GM23338 (cell line): ENCODE measurements at regions not wholly inside any gene's neighbourhood (a gene's known extent, or its start where the extent isn't known, plus 50 kb on each side); places are given as distances from the start of the nearest gene placed in this dataset.

ENCODE experiments used
- ATAC-seq: fragments of 200-7000 bp; cut with Tn5 transposase; 3 replicates; pipeline ENCODE4 v1.9.1; 2020
- DNase-seq: peaks from one replicate; pipeline ENCODE4 v3.0.0-alpha.2; 2015; ENCODE audit warnings: low spot score
- H2AFZ ChIP-seq: fragments of 200-600 bp; sonication (generic); 2 replicates; pipeline ENCODE4 v1.8.0; 2016; ENCODE audit warnings: antibody characterized with exemption, mild to moderate bottlenecking, moderate library complexity
- H3F3A ChIP-seq: fragments of 200-600 bp; sonication (generic); replicated peaks from 2 replicates; pipeline ENCODE4 v1.8.0; 2017; ENCODE audit warnings: antibody characterized with exemption, mixed run types, low read depth
- H3K27ac ChIP-seq: fragments of 200-600 bp; sonication (generic); 2 replicates; pipeline ENCODE4 v1.6.1; 2016; ENCODE audit warnings: low read depth
- H3K27me3 ChIP-seq: fragments of 200-600 bp; sonication (generic); 2 replicates; pipeline ENCODE4 v1.8.0; 2016; ENCODE audit warnings: mild to moderate bottlenecking, mixed run types, moderate library complexity; ENCODE audit not compliant: insufficient read depth
- H3K36me3 ChIP-seq: fragments of 200-600 bp; sonication (generic); 2 replicates; pipeline ENCODE4 v1.8.0; 2016; ENCODE audit warnings: mild to moderate bottlenecking; ENCODE audit not compliant: insufficient read depth
- H3K4me1 ChIP-seq: fragments of 200-600 bp; sonication (generic); 2 replicates; pipeline ENCODE4 v1.8.0; 2016; ENCODE audit warnings: mild to moderate bottlenecking, moderate library complexity; ENCODE audit not compliant: insufficient read depth
- H3K4me2 ChIP-seq: fragments of 200-600 bp; sonication (generic); 2 replicates; pipeline ENCODE4 v1.7.1; 2017; ENCODE audit warnings: mixed run types
- H3K4me3 ChIP-seq: fragments of 200-600 bp; sonication (generic); 2 replicates; pipeline ENCODE4 v1.6.1; 2016; ENCODE audit warnings: mixed run types
- H3K79me2 ChIP-seq: fragments of 200-600 bp; sonication (generic); replicated peaks from 2 replicates; pipeline ENCODE4 v1.8.0; 2017; ENCODE audit warnings: mild to moderate bottlenecking; ENCODE audit not compliant: insufficient read depth
- H3K9me2 ChIP-seq: fragments of 200-600 bp; sonication (generic); 2 replicates; pipeline ENCODE4 v1.8.0; 2017; ENCODE audit not compliant: insufficient read depth
- H4K20me1 ChIP-seq: fragments of 200-600 bp; sonication (generic); replicated peaks from 2 replicates; pipeline ENCODE4 v1.8.0; 2017; ENCODE audit warnings: mild to moderate bottlenecking; ENCODE audit not compliant: insufficient read depth
- H3K27ac Mint-ChIP-seq: 2 replicates; pipeline ENCODE4 v1.8.0; 2020; ENCODE audit warnings: inconsistent platforms, mild to moderate bottlenecking, moderate library complexity, mixed read lengths
- H3K27me3 Mint-ChIP-seq: 3 replicates; pipeline ENCODE4 v1.8.0; 2022; ENCODE audit warnings: low read depth, mild to moderate bottlenecking, moderate library complexity, mixed read lengths, inconsistent platforms; ENCODE audit not compliant: insufficient read depth, poor library complexity
- H3K36me3 Mint-ChIP-seq: 3 replicates; pipeline ENCODE4 v1.8.0; 2021; ENCODE audit warnings: low read depth, mild to moderate bottlenecking, inconsistent platforms, moderate library complexity, mixed read lengths
- H3K4me1 Mint-ChIP-seq: 3 replicates; pipeline ENCODE4 v1.8.0; 2020; ENCODE audit warnings: mild to moderate bottlenecking, inconsistent platforms, mixed read lengths
- H3K4me3 Mint-ChIP-seq: 3 replicates; pipeline ENCODE4 v1.8.0; 2021; ENCODE audit warnings: moderate library complexity, mild to moderate bottlenecking, inconsistent platforms, mixed read lengths
- H3K9me3 Mint-ChIP-seq: 3 replicates; pipeline ENCODE4 v1.8.0; 2020; ENCODE audit warnings: moderate library complexity, mild to moderate bottlenecking, inconsistent platforms, mixed read lengths
- CREB1 ChIP-seq: fragments of 250-450 bp; sonication (Bioruptor Pico); IDR thresholded peaks from 2 replicates; pipeline ENCODE4 v1.5.0; 2020; ENCODE audit warnings: low read depth, mild to moderate bottlenecking, moderate library complexity
- CTCF ChIP-seq, 2 experiments: fragments of 200-600 bp in 1 of 2; sonication (generic) in 1 of 2; conservative IDR thresholded peaks; 2 replicates each; pipeline versions ENCODE4 v1.5.1 to v1.6.1; 2016 to 2017; ENCODE audit warnings: antibody characterized with exemption in 2 of 2, low read depth in 2 of 2, mild to moderate bottlenecking in 2 of 2, moderate library complexity in 1 of 2
- EZH2 ChIP-seq: fragments of 200-600 bp; sonication (generic); IDR thresholded peaks from one replicate; pipeline ENCODE4 v1.8.0; 2017; ENCODE audit warnings: antibody characterized with exemption, mild to moderate bottlenecking, low read depth; ENCODE audit not compliant: unreplicated experiment
- NANOG ChIP-seq: IDR thresholded peaks from 2 replicates; pipeline ENCODE4 v1.6.1; 2016; ENCODE audit warnings: antibody characterized with exemption, borderline replicate concordance
- ZNF114 ChIP-seq: fragments of 250-450 bp; sonication (Bioruptor Pico); IDR thresholded peaks from 2 replicates; pipeline ENCODE4 v1.5.0; 2020; ENCODE audit warnings: mild to moderate bottlenecking, moderate library complexity
- ZNF331 ChIP-seq: fragments of 250-450 bp; sonication (Bioruptor Pico); IDR thresholded peaks from 2 replicates; pipeline ENCODE4 v1.5.0; 2020; ENCODE audit warnings: low read depth, mild to moderate bottlenecking, moderate library complexity
- TF ChIP-seq, protein P1 (sequence below): fragments of 250-450 bp; sonication (Bioruptor Pico); IDR thresholded peaks from 2 replicates; pipeline ENCODE4 v1.5.0; 2020; ENCODE audit warnings: mild to moderate bottlenecking, moderate library complexity

- ATAC-seq (no peak), DNase-seq (no peak)
- no peaks in the 10 kb centered on the region for H4K20me1 ChIP-seq
- TF ChIP-seq CREB1 (CRISPR knock-in tag) (no peak), EZH2 (no peak), CTCF (conservative IDR thresholded peaks at IDR 0.05; ENCODE audit: low read depth in 2 of 2) (no peak), ZNF114 (CRISPR knock-in tag) (no peak), NANOG (no peak), ZNF331 (CRISPR knock-in tag) (no peak)
- TF ChIP-seq, protein P1, sequence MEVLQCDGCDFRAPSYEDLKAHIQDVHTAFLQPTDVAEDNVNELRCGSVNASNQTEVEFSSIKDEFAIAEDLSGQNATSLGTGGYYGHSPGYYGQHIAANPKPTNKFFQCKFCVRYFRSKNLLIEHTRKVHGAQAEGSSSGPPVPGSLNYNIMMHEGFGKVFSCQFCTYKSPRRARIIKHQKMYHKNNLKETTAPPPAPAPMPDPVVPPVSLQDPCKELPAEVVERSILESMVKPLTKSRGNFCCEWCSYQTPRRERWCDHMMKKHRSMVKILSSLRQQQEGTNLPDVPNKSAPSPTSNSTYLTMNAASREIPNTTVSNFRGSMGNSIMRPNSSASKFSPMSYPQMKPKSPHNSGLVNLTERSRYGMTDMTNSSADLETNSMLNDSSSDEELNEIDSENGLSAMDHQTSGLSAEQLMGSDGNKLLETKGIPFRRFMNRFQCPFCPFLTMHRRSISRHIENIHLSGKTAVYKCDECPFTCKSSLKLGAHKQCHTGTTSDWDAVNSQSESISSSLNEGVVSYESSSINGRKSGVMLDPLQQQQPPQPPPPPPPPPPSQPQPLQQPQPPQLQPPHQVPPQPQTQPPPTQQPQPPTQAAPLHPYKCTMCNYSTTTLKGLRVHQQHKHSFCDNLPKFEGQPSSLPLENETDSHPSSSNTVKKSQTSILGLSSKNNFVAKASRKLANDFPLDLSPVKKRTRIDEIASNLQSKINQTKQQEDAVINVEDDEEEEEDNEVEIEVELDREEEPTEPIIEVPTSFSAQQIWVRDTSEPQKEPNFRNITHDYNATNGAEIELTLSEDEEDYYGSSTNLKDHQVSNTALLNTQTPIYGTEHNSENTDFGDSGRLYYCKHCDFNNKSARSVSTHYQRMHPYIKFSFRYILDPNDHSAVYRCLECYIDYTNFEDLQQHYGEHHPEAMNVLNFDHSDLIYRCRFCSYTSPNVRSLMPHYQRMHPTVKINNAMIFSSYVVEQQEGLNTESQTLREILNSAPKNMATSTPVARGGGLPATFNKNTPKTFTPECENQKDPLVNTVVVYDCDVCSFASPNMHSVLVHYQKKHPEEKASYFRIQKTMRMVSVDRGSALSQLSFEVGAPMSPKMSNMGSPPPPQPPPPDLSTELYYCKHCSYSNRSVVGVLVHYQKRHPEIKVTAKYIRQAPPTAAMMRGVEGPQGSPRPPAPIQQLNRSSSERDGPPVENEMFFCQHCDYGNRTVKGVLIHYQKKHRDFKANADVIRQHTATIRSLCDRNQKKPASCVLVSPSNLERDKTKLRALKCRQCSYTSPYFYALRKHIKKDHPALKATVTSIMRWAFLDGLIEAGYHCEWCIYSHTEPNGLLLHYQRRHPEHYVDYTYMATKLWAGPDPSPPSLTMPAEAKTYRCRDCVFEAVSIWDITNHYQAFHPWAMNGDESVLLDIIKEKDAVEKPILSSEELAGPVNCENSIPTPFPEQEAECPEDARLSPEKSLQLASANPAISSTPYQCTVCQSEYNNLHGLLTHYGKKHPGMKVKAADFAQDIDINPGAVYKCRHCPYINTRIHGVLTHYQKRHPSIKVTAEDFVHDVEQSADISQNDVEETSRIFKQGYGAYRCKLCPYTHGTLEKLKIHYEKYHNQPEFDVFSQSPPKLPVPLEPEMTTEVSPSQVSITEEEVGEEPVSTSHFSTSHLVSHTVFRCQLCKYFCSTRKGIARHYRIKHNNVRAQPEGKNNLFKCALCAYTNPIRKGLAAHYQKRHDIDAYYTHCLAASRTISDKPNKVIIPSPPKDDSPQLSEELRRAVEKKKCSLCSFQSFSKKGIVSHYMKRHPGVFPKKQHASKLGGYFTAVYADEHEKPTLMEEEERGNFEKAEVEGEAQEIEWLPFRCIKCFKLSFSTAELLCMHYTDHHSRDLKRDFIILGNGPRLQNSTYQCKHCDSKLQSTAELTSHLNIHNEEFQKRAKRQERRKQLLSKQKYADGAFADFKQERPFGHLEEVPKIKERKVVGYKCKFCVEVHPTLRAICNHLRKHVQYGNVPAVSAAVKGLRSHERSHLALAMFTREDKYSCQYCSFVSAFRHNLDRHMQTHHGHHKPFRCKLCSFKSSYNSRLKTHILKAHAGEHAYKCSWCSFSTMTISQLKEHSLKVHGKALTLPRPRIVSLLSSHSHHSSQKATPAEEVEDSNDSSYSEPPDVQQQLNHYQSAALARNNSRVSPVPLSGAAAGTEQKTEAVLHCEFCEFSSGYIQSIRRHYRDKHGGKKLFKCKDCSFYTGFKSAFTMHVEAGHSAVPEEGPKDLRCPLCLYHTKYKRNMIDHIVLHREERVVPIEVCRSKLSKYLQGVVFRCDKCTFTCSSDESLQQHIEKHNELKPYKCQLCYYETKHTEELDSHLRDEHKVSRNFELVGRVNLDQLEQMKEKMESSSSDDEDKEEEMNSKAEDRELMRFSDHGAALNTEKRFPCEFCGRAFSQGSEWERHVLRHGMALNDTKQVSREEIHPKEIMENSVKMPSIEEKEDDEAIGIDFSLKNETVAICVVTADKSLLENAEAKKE: no peak
- Mint-ChIP-seq H3K27ac (no peak overlapping the region), H3K9me3 (no peaks in the 10 kb centered on the region), H3K36me3 (no peaks in the 10 kb centered on the region), H3K4me1 (no peaks in the 10 kb centered on the region), H3K27me3 (peaks cover 2% of the 10 kb centered on the region), H3K4me3 (no peak overlapping the region)
- no peaks in the 10 kb centered on the region for H3K79me2 ChIP-seq
- no peaks in the 10 kb centered on the region for H3K36me3 ChIP-seq
- no peak overlapping the region for H2AFZ ChIP-seq
- H3K27ac ChIP-seq: no peak overlapping the region
- H3K9me2 ChIP-seq: no peaks in the 10 kb centered on the region
- no peaks in the 10 kb centered on the region for H3F3A ChIP-seq
- H3K4me3 ChIP-seq: no peak overlapping the region
- H3K27me3 ChIP-seq: no peaks in the 10 kb centered on the region
- H3K4me2 ChIP-seq: no peak overlapping the region
- no peaks in the 10 kb centered on the region for H3K4me1 ChIP-seq
Measured at GRCh38 chrX:39203427-39203826, 402.2 kb downstream of the MID1IP1 start.
